ENCODE measurements at regions not wholly inside any gene's neighbourhood (a gene's known extent, or its start where the extent isn't known, plus 50 kb on each side); places are given as distances from the start of the nearest gene placed in this dataset.

- no peak for TF ChIP-seq CTCF (IDR thresholded peaks at IDR 0.05)
Observed at GRCh38 chr10:33753389-33753788, 418.9 kb upstream of the NRP1 start.

GRCh38 chr10:33749790-33750189 is 415.3 kb upstream of the NRP1 start:
- H3K27ac Mint-ChIP-seq (ENCODE audit: unreplicated experiment): no peak overlapping the region
- no peak for DNase-seq (ENCODE audit: extremely low spot score, unreplicated experiment)
- TF ChIP-seq CTCF (IDR thresholded peaks at IDR 0.05): no peak
- peaks cover 13% of the 10 kb centered on the region for H3K27me3 Mint-ChIP-seq (ENCODE audit: unreplicated experiment)
- no peaks in the 10 kb centered on the region for H3K36me3 Mint-ChIP-seq (ENCODE audit: unreplicated experiment)
- H3K9me3 Mint-ChIP-seq (ENCODE audit: unreplicated experiment): no peaks in the 10 kb centered on the region
- H3K4me3 Mint-ChIP-seq (ENCODE audit: unreplicated experiment): no peak overlapping the region
- peaks cover 4% of the 10 kb centered on the region for H3K4me1 Mint-ChIP-seq (ENCODE audit: unreplicated experiment)

More at GRCh38 chr10:33753389-33753788, 418.9 kb upstream of the NRP1 start:
- no peaks in the 10 kb centered on the region for H3K4me1 Mint-ChIP-seq (ENCODE audit: unreplicated experiment)
- no peak overlapping the region for H3K27ac Mint-ChIP-seq (ENCODE audit: unreplicated experiment)
- H3K9me3 Mint-ChIP-seq (ENCODE audit: unreplicated experiment): no peaks in the 10 kb centered on the region
- no peaks in the 10 kb centered on the region for H3K36me3 Mint-ChIP-seq (ENCODE audit: unreplicated experiment)
- no peak overlapping the region for H3K4me3 Mint-ChIP-seq (ENCODE audit: unreplicated experiment)
- DNase-seq (ENCODE audit: extremely low spot score, unreplicated experiment): no peak
- H3K27me3 Mint-ChIP-seq (ENCODE audit: unreplicated experiment): peaks cover 13% of the 10 kb centered on the region

GRCh38 chr10:33749067-33749735 is 414.7 kb upstream of the NRP1 start:
- Mint-ChIP-seq H3K9me3 (ENCODE audit: unreplicated experiment) (no peaks in the 10 kb centered on the region), H3K4me1 (ENCODE audit: unreplicated experiment) (peaks cover 4% of the 10 kb centered on the region), H3K27me3 (ENCODE audit: unreplicated experiment) (peaks cover 8% of the 10 kb centered on the region), H3K4me3 (ENCODE audit: unreplicated experiment) (no peak overlapping the region), H3K27ac (ENCODE audit: unreplicated experiment) (no peak overlapping the region), H3K36me3 (ENCODE audit: unreplicated experiment) (no peaks in the 10 kb centered on the region)
- no peak for TF ChIP-seq CTCF (IDR thresholded peaks at IDR 0.05)
- DNase-seq (ENCODE audit: extremely low spot score, unreplicated experiment): no peak

GRCh38 chr10:33746836-33747268 is 412.4 kb upstream of the NRP1 start:
- no peak for TF ChIP-seq CTCF (IDR thresholded peaks at IDR 0.05)
- Mint-ChIP-seq H3K4me1 (ENCODE audit: unreplicated experiment) (peaks cover 4% of the 10 kb centered on the region), H3K9me3 (ENCODE audit: unreplicated experiment) (no peaks in the 10 kb centered on the region), H3K4me3 (ENCODE audit: unreplicated experiment) (no peak overlapping the region), H3K27me3 (ENCODE audit: unreplicated experiment) (no peaks in the 10 kb centered on the region), H3K36me3 (ENCODE audit: unreplicated experiment) (no peaks in the 10 kb centered on the region), H3K27ac (ENCODE audit: unreplicated experiment) (no peak overlapping the region)
- DNase-seq (ENCODE audit: extremely low spot score, unreplicated experiment): no peak

- no peak overlapping the region for H3K27ac Mint-ChIP-seq (ENCODE audit: unreplicated experiment)
- H3K27me3 Mint-ChIP-seq (ENCODE audit: unreplicated experiment): no peaks in the 10 kb centered on the region
- no peak for TF ChIP-seq CTCF (IDR thresholded peaks at IDR 0.05)
- no peaks in the 10 kb centered on the region for H3K9me3 Mint-ChIP-seq (ENCODE audit: unreplicated experiment)
- H3K36me3 Mint-ChIP-seq (ENCODE audit: unreplicated experiment): no peaks in the 10 kb centered on the region
- no peak overlapping the region for H3K4me3 Mint-ChIP-seq (ENCODE audit: unreplicated experiment)
- H3K4me1 Mint-ChIP-seq (ENCODE audit: unreplicated experiment): peaks cover 4% of the 10 kb centered on the region
- DNase-seq (ENCODE audit: extremely low spot score, unreplicated experiment): no peak
Observed at GRCh38 chr10:33746186-33746585, 411.7 kb upstream of the NRP1 start.

All from osteocyte (in vitro differentiated cells).